ENCODE measurements at regions not wholly inside any gene's neighbourhood (a gene's known extent, or its start where the extent isn't known, plus 50 kb on each side); places are given as distances from the start of the nearest gene placed in this dataset.
A peak's percentile ranks its signal among the peaks of the same experiment; 100 is the strongest.

DNA sequence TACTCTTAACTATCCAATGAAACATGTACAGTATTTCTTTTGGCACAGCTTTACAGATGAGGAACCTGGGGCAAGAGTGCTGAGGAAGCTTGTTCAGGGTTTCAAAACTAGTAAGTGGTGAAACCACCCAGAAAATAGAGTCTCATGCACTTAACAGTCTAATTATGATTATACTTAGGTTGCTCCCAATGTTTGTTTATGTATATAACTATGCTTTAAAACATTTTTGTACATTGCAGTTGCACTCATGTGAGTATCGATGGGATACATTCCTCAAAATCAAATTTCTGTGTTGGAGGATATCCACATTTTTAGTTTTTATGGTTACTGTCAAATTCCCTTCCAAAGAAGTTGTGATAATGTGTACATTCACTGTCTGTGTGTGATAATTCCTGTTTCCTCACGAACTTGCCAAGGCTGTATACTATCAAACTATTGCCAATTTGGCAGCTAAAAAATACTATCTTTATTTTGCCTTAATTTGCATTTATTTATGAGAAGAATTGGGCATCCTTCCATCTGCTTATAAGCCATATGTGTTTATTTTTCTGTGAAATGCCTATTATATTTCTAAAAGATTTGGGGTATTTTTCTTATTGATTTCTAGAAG lies 143.9 kb upstream of the SSTR1 start:
- H3K27me3 ChIP-seq (ENCODE audit: insufficient read depth, low read length) = no peaks in the 10 kb centered on the region
- no peak for DNase-seq (ENCODE audit: insufficient read length, low spot score, missing footprints)
- no peaks in the 10 kb centered on the region for H3K4me1 ChIP-seq (ENCODE audit: insufficient read depth, low read length)
- no peak overlapping the region for H3K4me3 ChIP-seq (ENCODE audit: insufficient read depth, low read length)
- no peak overlapping the region for H3K4me2 ChIP-seq (ENCODE audit: insufficient read depth, low read length)
- H4K20me1 ChIP-seq (ENCODE audit: insufficient read depth, low read length) = no peaks in the 10 kb centered on the region
- TF ChIP-seq, protein P1, sequence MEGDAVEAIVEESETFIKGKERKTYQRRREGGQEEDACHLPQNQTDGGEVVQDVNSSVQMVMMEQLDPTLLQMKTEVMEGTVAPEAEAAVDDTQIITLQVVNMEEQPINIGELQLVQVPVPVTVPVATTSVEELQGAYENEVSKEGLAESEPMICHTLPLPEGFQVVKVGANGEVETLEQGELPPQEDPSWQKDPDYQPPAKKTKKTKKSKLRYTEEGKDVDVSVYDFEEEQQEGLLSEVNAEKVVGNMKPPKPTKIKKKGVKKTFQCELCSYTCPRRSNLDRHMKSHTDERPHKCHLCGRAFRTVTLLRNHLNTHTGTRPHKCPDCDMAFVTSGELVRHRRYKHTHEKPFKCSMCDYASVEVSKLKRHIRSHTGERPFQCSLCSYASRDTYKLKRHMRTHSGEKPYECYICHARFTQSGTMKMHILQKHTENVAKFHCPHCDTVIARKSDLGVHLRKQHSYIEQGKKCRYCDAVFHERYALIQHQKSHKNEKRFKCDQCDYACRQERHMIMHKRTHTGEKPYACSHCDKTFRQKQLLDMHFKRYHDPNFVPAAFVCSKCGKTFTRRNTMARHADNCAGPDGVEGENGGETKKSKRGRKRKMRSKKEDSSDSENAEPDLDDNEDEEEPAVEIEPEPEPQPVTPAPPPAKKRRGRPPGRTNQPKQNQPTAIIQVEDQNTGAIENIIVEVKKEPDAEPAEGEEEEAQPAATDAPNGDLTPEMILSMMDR (IDR thresholded peaks at IDR 0.05; ENCODE audit: extremely low read depth, low read depth, low read length) = no peak
- no peaks in the 10 kb centered on the region for H3K36me3 ChIP-seq (ENCODE audit: insufficient read depth, low read length)
- peaks cover 2% of the 10 kb centered on the region for H3K9me3 ChIP-seq (ENCODE audit: low read depth, low read length)
- H3K27ac ChIP-seq (ENCODE audit: low read depth, low read length) = no peak overlapping the region
- no peaks in the 10 kb centered on the region for H3K79me2 ChIP-seq (ENCODE audit: insufficient read depth, low read length)
- no peak overlapping the region for H2AFZ ChIP-seq (ENCODE audit: low read length)

DNA sequence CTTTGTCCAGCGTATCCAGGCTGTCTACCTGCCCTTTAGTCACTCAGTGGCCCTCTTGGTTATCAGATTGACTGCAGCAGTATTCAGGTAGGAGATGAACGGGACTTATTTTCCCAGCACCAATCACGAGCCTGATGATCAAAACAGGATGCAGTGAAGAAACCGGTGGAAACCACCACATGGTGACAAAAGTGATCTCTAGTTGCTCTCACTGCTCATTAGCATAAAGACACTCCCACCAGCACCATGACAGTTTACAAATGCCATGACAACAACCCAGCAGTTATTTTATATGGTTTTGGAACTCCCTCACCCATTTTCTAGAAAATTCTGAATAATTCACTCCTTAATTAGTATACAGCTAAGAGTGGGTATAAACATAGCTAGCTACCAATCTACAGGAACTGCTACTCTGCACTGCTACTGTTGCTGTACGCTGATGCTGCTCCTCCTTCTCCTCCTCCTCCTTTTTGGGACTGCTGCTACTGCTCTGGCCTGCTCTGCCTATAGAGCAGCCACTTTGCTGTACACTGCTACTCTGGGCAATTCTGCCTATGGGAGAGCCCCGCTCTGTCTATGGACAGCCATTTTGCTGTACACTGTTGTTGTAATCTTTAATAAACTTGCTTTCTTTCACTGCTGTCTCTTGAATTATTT lies 142.5 kb upstream of the SSTR1 start:
- Histone ChIP-seq H4K20me1 (ENCODE audit: insufficient read depth, low read length) (no peaks in the 10 kb centered on the region), H3K27ac (ENCODE audit: low read depth, low read length) (no peak overlapping the region), H3K4me3 (ENCODE audit: insufficient read depth, low read length) (no peak overlapping the region), H3K27me3 (ENCODE audit: insufficient read depth, low read length) (no peaks in the 10 kb centered on the region), H2AFZ (ENCODE audit: low read length) (no peak overlapping the region), H3K36me3 (ENCODE audit: insufficient read depth, low read length) (no peaks in the 10 kb centered on the region), H3K4me1 (ENCODE audit: insufficient read depth, low read length) (no peaks in the 10 kb centered on the region), H3K79me2 (ENCODE audit: insufficient read depth, low read length) (no peaks in the 10 kb centered on the region), H3K4me2 (ENCODE audit: insufficient read depth, low read length) (no peak overlapping the region), H3K9me3 (ENCODE audit: low read depth, low read length) (peaks cover 2% of the 10 kb centered on the region)
- TF ChIP-seq, protein P1 (IDR thresholded peaks at IDR 0.05; ENCODE audit: extremely low read depth, low read depth, low read length) = no peak
- peak; percentile 8 for DNase-seq (ENCODE audit: insufficient read length, low spot score, missing footprints)

DNA sequence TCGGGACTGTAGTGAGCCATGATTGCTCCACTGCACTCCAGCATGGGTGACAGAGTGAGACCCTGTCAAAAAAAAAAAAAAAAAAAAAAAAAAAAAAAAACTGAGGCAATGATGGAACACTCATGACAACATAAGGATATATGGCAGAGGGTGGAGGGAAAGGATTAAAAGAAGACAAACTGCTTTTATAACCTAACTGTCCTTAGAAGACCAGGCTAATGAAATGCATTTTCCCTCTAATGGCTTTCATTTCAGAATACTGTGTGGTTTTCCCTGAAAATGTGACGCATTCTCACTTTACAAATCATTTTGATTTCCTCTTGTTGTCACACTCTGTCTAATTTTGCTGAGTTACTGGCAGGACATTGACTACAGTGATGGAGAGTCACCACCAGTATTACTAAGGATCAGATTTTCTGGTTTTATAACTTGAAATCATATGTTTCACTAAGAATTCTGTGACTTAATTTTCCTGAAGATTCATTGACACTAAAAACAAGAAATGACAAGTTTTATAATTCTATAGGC lies 137.6 kb upstream of the SSTR1 start:
- DNase-seq (ENCODE audit: insufficient read length, low spot score, missing footprints) = peak; percentile 5
- TF ChIP-seq, protein P1 (IDR thresholded peaks at IDR 0.05; ENCODE audit: extremely low read depth, low read depth, low read length) = no peak
- no peak overlapping the region for H2AFZ ChIP-seq (ENCODE audit: low read length)
- no peak overlapping the region for H3K27ac ChIP-seq (ENCODE audit: low read depth, low read length)
- H3K4me2 ChIP-seq (ENCODE audit: insufficient read depth, low read length) = no peak overlapping the region
- peaks cover 2% of the 10 kb centered on the region for H3K9me3 ChIP-seq (ENCODE audit: low read depth, low read length)
- no peaks in the 10 kb centered on the region for H3K27me3 ChIP-seq (ENCODE audit: insufficient read depth, low read length)
- H3K36me3 ChIP-seq (ENCODE audit: insufficient read depth, low read length) = no peaks in the 10 kb centered on the region
- no peaks in the 10 kb centered on the region for H4K20me1 ChIP-seq (ENCODE audit: insufficient read depth, low read length)
- H3K4me1 ChIP-seq (ENCODE audit: insufficient read depth, low read length) = no peaks in the 10 kb centered on the region
- no peak overlapping the region for H3K4me3 ChIP-seq (ENCODE audit: insufficient read depth, low read length)
- H3K79me2 ChIP-seq (ENCODE audit: insufficient read depth, low read length) = no peaks in the 10 kb centered on the region

DNA sequence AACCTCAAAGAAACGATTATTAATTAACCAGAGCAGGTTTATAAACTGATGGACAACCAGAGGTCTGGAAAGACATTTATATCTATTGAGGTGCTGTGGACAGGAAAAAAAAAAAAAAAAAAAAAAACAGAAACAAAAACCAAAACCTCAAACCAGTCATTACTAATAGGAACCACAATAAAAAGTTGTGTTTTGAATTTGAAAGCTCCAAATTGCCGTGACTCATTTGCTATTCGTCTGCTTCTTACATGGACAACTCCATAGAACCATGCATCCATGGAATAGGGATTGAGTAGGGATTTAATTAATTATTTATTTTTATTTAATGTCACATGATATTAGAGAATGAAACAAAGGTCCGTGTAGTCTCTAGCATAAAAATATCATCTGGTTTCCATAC lies 134.1 kb upstream of the SSTR1 start:
- Histone ChIP-seq H3K4me2 (ENCODE audit: insufficient read depth, low read length) (no peak overlapping the region), H2AFZ (ENCODE audit: low read length) (no peak overlapping the region), H3K36me3 (ENCODE audit: insufficient read depth, low read length) (no peaks in the 10 kb centered on the region), H3K27ac (ENCODE audit: low read depth, low read length) (no peak overlapping the region), H3K4me1 (ENCODE audit: insufficient read depth, low read length) (no peaks in the 10 kb centered on the region), H3K27me3 (ENCODE audit: insufficient read depth, low read length) (no peaks in the 10 kb centered on the region), H4K20me1 (ENCODE audit: insufficient read depth, low read length) (no peaks in the 10 kb centered on the region), H3K79me2 (ENCODE audit: insufficient read depth, low read length) (no peaks in the 10 kb centered on the region), H3K9me3 (ENCODE audit: low read depth, low read length) (no peaks in the 10 kb centered on the region), H3K4me3 (ENCODE audit: insufficient read depth, low read length) (no peak overlapping the region)
- DNase-seq (ENCODE audit: insufficient read length, low spot score, missing footprints) = no peak
- TF ChIP-seq, protein P1 (IDR thresholded peaks at IDR 0.05; ENCODE audit: extremely low read depth, low read depth, low read length) = no peak
